ENCODE measurements at regions not wholly inside any gene's neighbourhood (a gene's known extent, or its start where the extent isn't known, plus 50 kb on each side); places are given as distances from the start of the nearest gene placed in this dataset.

DNA sequence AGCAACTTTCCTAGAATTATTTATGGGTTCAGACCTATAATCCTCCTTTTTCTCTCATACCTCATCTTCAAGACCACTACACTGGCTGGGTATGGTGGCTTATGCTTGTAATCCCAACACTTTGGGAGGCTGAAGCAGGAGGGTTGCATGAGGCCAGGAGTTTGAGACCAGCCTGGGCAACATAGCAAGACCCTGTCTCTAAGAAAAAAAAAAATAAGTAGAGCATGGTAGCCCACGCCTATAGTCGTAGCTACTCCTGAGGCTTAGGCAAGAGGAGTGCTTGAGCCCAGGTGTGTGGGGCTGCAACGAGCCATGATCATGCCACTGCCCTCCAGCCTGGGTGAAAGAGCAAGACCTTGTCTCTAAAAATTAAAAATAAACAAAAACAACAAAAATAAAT lies 832.4 kb downstream of the PCDH18 start:
- TF ChIP-seq, protein P1, sequence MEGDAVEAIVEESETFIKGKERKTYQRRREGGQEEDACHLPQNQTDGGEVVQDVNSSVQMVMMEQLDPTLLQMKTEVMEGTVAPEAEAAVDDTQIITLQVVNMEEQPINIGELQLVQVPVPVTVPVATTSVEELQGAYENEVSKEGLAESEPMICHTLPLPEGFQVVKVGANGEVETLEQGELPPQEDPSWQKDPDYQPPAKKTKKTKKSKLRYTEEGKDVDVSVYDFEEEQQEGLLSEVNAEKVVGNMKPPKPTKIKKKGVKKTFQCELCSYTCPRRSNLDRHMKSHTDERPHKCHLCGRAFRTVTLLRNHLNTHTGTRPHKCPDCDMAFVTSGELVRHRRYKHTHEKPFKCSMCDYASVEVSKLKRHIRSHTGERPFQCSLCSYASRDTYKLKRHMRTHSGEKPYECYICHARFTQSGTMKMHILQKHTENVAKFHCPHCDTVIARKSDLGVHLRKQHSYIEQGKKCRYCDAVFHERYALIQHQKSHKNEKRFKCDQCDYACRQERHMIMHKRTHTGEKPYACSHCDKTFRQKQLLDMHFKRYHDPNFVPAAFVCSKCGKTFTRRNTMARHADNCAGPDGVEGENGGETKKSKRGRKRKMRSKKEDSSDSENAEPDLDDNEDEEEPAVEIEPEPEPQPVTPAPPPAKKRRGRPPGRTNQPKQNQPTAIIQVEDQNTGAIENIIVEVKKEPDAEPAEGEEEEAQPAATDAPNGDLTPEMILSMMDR (conservative IDR thresholded peaks at IDR 0.05; ENCODE audit: low read depth, low read length), result no peak
- TF ChIP-seq, protein P2, sequence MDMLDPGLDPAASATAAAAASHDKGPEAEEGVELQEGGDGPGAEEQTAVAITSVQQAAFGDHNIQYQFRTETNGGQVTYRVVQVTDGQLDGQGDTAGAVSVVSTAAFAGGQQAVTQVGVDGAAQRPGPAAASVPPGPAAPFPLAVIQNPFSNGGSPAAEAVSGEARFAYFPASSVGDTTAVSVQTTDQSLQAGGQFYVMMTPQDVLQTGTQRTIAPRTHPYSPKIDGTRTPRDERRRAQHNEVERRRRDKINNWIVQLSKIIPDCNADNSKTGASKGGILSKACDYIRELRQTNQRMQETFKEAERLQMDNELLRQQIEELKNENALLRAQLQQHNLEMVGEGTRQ (IDR thresholded peaks at IDR 0.05; ENCODE audit: low read depth, low read length), result no peak
- TF ChIP-seq POLR2A (IDR thresholded peaks at IDR 0.05; ENCODE audit: low read depth, low read length), result no peak
- no peak for TF ChIP-seq MAZ (IDR thresholded peaks at IDR 0.05; ENCODE audit: borderline replicate concordance, low read depth, low read length)
- TF ChIP-seq FOS (IDR thresholded peaks at IDR 0.05; ENCODE audit: low read depth, low read length), result no peak
- TF ChIP-seq NFE2L2 (IDR thresholded peaks at IDR 0.05; ENCODE audit: low read depth, low read length), result no peak
- no peak for TF ChIP-seq ELK1 (IDR thresholded peaks at IDR 0.05; ENCODE audit: borderline replicate concordance, low read depth, low read length)
- no peak for TF ChIP-seq SMC3 (IDR thresholded peaks at IDR 0.05; ENCODE audit: low read depth, low read length)
- no peak for TF ChIP-seq BHLHE40 (IDR thresholded peaks at IDR 0.05; ENCODE audit: low read depth, low read length)
- no peak for TF ChIP-seq RFX5 (IDR thresholded peaks at IDR 0.05; ENCODE audit: low read depth, low read length)

Data from IMR-90 (cell line).